ENCODE measurements at regions not wholly inside any gene's neighbourhood (a gene's known extent, or its start where the extent isn't known, plus 50 kb on each side); places are given as distances from the start of the nearest gene placed in this dataset.

DNA sequence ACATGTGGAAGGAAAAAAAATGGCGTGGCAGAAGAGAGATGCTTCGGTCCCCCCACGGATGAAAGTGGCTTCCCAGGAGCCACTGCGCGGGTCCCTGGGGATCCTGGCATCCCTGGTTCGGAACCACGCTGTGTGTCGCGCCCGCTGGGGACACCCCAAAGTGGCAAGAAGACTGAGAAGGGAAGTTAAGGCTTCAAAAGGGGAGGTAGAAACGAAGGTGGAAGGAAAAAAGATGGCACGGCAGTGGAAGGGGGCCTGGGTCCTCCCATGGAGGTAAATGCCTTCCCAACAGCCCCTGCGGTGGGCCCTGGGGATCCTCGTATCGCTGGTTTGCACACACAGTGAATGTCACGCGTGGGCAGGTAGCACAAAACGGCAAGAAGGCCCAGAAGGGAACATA, 281.7 kb downstream of the ALG10 start:
- TF ChIP-seq, protein P1, sequence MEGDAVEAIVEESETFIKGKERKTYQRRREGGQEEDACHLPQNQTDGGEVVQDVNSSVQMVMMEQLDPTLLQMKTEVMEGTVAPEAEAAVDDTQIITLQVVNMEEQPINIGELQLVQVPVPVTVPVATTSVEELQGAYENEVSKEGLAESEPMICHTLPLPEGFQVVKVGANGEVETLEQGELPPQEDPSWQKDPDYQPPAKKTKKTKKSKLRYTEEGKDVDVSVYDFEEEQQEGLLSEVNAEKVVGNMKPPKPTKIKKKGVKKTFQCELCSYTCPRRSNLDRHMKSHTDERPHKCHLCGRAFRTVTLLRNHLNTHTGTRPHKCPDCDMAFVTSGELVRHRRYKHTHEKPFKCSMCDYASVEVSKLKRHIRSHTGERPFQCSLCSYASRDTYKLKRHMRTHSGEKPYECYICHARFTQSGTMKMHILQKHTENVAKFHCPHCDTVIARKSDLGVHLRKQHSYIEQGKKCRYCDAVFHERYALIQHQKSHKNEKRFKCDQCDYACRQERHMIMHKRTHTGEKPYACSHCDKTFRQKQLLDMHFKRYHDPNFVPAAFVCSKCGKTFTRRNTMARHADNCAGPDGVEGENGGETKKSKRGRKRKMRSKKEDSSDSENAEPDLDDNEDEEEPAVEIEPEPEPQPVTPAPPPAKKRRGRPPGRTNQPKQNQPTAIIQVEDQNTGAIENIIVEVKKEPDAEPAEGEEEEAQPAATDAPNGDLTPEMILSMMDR (IDR thresholded peaks at IDR 0.05): no peak
- no peak for TF ChIP-seq POLR2AphosphoS5 (IDR thresholded peaks at IDR 0.05)
- TF ChIP-seq POLR2A (IDR thresholded peaks at IDR 0.05): no peak
- TF ChIP-seq EP300 (IDR thresholded peaks at IDR 0.05; ENCODE audit: low read depth): no peak
